Keratinocyte (primary cell): ENCODE measurements at regions not wholly inside any gene's neighbourhood (a gene's known extent, or its start where the extent isn't known, plus 50 kb on each side); places are given as distances from the start of the nearest gene placed in this dataset.

Experiments
- DNase-seq: peaks from one replicate; pipeline ENCODE4 v3.0.0-alpha.2; 2011; ENCODE audit warnings: low read depth, missing footprints, low spot score
- FAIRE-seq: peaks from 2 replicates; lab custom pipeline; 2011; peaks lifted over from hg19 to GRCh38; lab: Jason Lieb, UNC
- H2AFZ ChIP-seq: 2 replicates; pipeline ENCODE4 v1.6.0; 2012; ENCODE audit warnings: low read length, control low read depth, inconsistent platforms; ENCODE audit not compliant: control insufficient read depth
- H3K27ac ChIP-seq: 2 replicates; pipeline ENCODE4 v1.5.1; 2011; ENCODE audit warnings: low read length; ENCODE audit not compliant: control insufficient read depth, insufficient read depth
- H3K27me3 ChIP-seq: 3 replicates; pipeline ENCODE4 v1.6.0; 2011; ENCODE audit warnings: low read length; ENCODE audit not compliant: control insufficient read depth, insufficient read depth; ENCODE audit errors: extremely low read depth
- H3K36me3 ChIP-seq, 2 experiments: 2 replicates in 1 of 2; 3 replicates in 1 of 2; pipeline ENCODE4 v1.5.1; 2011; ENCODE audit warnings: low read length in 2 of 2, mild to moderate bottlenecking in 1 of 2; ENCODE audit not compliant: control insufficient read depth in 2 of 2, insufficient read depth in 2 of 2; ENCODE audit errors: extremely low read depth in 1 of 2
- H3K4me1 ChIP-seq: 3 replicates; pipeline ENCODE4 v1.5.1; 2011; ENCODE audit warnings: low read length; ENCODE audit not compliant: control insufficient read depth, insufficient read depth; ENCODE audit errors: extremely low read depth
- H3K4me2 ChIP-seq: 3 replicates; pipeline ENCODE4 v1.6.0; 2011; ENCODE audit warnings: low read depth, low read length; ENCODE audit not compliant: control insufficient read depth, insufficient read depth; ENCODE audit errors: extremely low read depth
- H3K4me3 ChIP-seq, 3 experiments: fragments of 200-600 bp in 1 of 3; sonication (generic) in 1 of 3; 2 replicates in 2 of 3; 3 replicates in 1 of 3; pipeline ENCODE4 v1.5.1; 2011 to 2016; ENCODE audit warnings: low read length in 3 of 3, mild to moderate bottlenecking in 3 of 3, control low read depth in 2 of 3, inconsistent platforms in 1 of 3, low read depth in 1 of 3, mixed read lengths in 1 of 3, mixed run types in 1 of 3, moderate library complexity in 1 of 3; ENCODE audit not compliant: control insufficient read depth in 2 of 3, insufficient read depth in 2 of 3; ENCODE audit errors: extremely low read depth in 1 of 3
- H3K79me2 ChIP-seq: 2 replicates; pipeline ENCODE4 v1.6.0; 2012; ENCODE audit warnings: low read length; ENCODE audit not compliant: control insufficient read depth, insufficient read depth
- H3K9ac ChIP-seq: 3 replicates; pipeline ENCODE4 v1.6.0; 2011; ENCODE audit warnings: low read length; ENCODE audit not compliant: control insufficient read depth, insufficient read depth; ENCODE audit errors: extremely low read depth
- H3K9me1 ChIP-seq: 3 replicates; pipeline ENCODE4 v1.6.0; 2011; ENCODE audit warnings: low read length; ENCODE audit not compliant: control insufficient read depth, insufficient read depth; ENCODE audit errors: extremely low read depth
- H3K9me3 ChIP-seq: 2 replicates; pipeline ENCODE4 v1.5.1; 2012; ENCODE audit warnings: low read depth, low read length; ENCODE audit not compliant: control insufficient read depth
- H4K20me1 ChIP-seq: 3 replicates; pipeline ENCODE4 v1.6.0; 2011; ENCODE audit warnings: low read length; ENCODE audit not compliant: control insufficient read depth, insufficient read depth; ENCODE audit errors: extremely low read depth
- EZH2 ChIP-seq: IDR thresholded peaks from one replicate; pipeline ENCODE4 v1.6.1; 2012; ENCODE audit warnings: inconsistent platforms, mild to moderate bottlenecking, low read length, moderate library complexity
- dilution Hi-C: fragments of 300-500 bp; cut with MboI; formaldehyde crosslinking; loops from one replicate; pipeline ENCODE4 v1.7.0; 2020; ENCODE audit warnings: low sequenced_read_pairs; ENCODE audit not compliant: extremely low pct_ligation_motif_present
- TF ChIP-seq, protein P1 (sequence below), 3 experiments: IDR thresholded peaks in 1 of 3; conservative IDR thresholded peaks in 1 of 3; optimal IDR thresholded peaks in 1 of 3; 2 replicates in 2 of 3; 3 replicates in 1 of 3; pipeline versions ENCODE3 to v1.5.1; 2011; ENCODE audit warnings: low read length in 3 of 3, mild to moderate bottlenecking in 3 of 3, moderate library complexity in 2 of 3, control low read depth in 1 of 3, inconsistent platforms in 1 of 3; ENCODE audit not compliant: insufficient read depth in 2 of 3; ENCODE audit errors: extremely low read depth in 1 of 3

DNA sequence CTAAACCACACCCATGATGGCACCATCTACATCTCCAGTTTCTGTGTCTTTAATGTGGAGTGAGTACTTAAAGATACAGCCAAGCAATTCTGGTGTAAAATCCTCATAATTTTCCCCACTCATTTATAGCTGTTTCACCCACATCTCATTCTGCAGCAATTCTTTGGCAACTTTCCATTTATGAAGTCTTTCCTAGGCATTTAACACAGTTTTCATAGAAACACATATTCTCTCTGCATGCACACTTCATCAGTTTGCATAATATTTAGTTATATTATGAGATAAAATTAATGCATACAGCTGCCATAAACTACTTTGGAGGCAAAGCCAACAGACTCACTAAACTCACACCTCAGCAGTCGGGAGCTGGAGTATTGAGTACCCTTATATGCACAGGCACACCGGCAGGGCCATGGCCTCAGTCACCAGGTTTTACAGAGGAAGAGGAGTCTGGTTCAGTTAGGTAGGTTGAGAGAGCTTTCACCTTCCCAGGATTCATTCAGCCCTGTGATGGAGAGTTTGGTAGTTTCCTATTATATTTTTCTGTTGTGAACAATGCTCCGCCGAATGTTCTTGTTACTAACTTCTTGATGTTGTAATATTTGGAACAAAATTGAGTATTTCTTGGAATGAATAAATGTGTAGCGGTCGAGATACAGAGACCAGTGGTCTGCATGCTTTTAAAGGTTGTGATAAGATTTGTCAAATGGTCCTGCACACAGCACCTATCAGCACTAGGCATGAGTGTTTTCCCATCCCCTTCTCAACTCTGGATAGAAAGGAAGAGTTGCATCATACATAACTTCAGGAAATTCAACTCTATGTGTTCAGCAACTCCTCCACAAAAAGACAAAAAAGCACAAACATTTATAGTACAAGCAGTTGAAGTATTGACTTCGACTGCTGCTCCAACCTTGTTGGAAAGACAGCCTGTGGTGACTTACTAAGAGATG, 123.5 kb downstream of the TTC8 start:
- Histone ChIP-seq H2AFZ (no peak overlapping the region), H3K9me1 (no peaks in the 10 kb centered on the region), H3K4me2 (no peak overlapping the region), H3K9ac (no peak overlapping the region), H3K27ac (no peak overlapping the region), H4K20me1 (no peaks in the 10 kb centered on the region), H3K27me3 (no peaks in the 10 kb centered on the region), H3K4me1 (no peaks in the 10 kb centered on the region), H3K79me2 (no peaks in the 10 kb centered on the region), H3K36me3 (no peaks in the 10 kb centered on the region), H3K4me3 (no peak overlapping the region), H3K9me3 (no peaks in the 10 kb centered on the region)
- no peak for FAIRE-seq
- TF ChIP-seq, protein P1, sequence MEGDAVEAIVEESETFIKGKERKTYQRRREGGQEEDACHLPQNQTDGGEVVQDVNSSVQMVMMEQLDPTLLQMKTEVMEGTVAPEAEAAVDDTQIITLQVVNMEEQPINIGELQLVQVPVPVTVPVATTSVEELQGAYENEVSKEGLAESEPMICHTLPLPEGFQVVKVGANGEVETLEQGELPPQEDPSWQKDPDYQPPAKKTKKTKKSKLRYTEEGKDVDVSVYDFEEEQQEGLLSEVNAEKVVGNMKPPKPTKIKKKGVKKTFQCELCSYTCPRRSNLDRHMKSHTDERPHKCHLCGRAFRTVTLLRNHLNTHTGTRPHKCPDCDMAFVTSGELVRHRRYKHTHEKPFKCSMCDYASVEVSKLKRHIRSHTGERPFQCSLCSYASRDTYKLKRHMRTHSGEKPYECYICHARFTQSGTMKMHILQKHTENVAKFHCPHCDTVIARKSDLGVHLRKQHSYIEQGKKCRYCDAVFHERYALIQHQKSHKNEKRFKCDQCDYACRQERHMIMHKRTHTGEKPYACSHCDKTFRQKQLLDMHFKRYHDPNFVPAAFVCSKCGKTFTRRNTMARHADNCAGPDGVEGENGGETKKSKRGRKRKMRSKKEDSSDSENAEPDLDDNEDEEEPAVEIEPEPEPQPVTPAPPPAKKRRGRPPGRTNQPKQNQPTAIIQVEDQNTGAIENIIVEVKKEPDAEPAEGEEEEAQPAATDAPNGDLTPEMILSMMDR (optimal IDR thresholded peaks at IDR 0.05 in 1 of 3, IDR thresholded peaks at IDR 0.05 in 1 of 3, conservative IDR thresholded peaks at IDR 0.05 in 1 of 3; ENCODE audit: extremely low read depth in 1 of 3, insufficient read depth in 2 of 3, low read length in 3 of 3) = no peak
- TF ChIP-seq EZH2 = no peak
- no peak for DNase-seq
- dilution Hi-C loops = no loop called here

DNA sequence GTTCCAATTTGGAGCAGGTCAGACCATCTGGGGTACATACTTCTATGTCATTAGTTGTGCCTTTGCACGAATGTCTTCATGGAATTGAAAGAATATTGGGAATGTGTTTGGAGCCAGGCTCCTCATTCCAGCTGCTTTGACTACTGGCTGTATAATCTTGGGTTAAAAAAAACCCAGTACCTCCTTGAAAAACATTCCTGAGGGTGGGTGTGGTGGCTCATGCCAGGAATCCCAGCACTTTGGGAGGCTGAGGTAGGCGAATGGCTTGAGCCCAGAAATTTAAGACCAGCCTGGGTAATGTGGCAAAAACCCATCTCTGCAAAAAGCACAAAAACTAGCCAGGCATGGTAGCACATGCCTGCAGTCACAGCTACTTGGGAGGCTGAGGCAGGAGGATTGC, 125.6 kb downstream of the TTC8 start:
- DNase-seq (no peak), FAIRE-seq (no peak)
- no peak overlapping the region for H2AFZ ChIP-seq
- H3K9me3 ChIP-seq = no peaks in the 10 kb centered on the region
- dilution Hi-C loops = no loop called here
- H3K36me3 ChIP-seq = no peaks in the 10 kb centered on the region
- no peak for TF ChIP-seq EZH2
- TF ChIP-seq, protein P1 (optimal IDR thresholded peaks at IDR 0.05 in 1 of 3, IDR thresholded peaks at IDR 0.05 in 1 of 3, conservative IDR thresholded peaks at IDR 0.05 in 1 of 3; ENCODE audit: extremely low read depth in 1 of 3, insufficient read depth in 2 of 3, low read length in 3 of 3) = no peak
- H3K4me1 ChIP-seq = no peaks in the 10 kb centered on the region
- no peaks in the 10 kb centered on the region for H3K79me2 ChIP-seq
- no peaks in the 10 kb centered on the region for H3K27me3 ChIP-seq
- H3K27ac ChIP-seq = no peak overlapping the region
- no peak overlapping the region for H3K4me3 ChIP-seq
- H4K20me1 ChIP-seq = no peaks in the 10 kb centered on the region
- no peak overlapping the region for H3K9ac ChIP-seq
- no peak overlapping the region for H3K4me2 ChIP-seq
- no peaks in the 10 kb centered on the region for H3K9me1 ChIP-seq
